Epithelial cell of proximal tubule (primary cell): ENCODE measurements at regions not wholly inside any gene's neighbourhood (a gene's known extent, or its start where the extent isn't known, plus 50 kb on each side); places are given as distances from the start of the nearest gene placed in this dataset.

ENCODE experiments used
- DNase-seq: peaks from one replicate; pipeline ENCODE4 v3.0.0-alpha.2; 2011; ENCODE audit warnings: low read depth
- H3K4me3 ChIP-seq: 2 replicates; pipeline ENCODE4 v1.5.1; 2011; ENCODE audit warnings: low read depth, mild to moderate bottlenecking, low read length
- CTCF ChIP-seq: conservative IDR thresholded peaks from 2 replicates; pipeline ENCODE4 v1.5.1; 2012; ENCODE audit warnings: low read depth, mild to moderate bottlenecking, low read length

GRCh38 chr13:83220241-83220640 lies 662.0 kb downstream of the SLITRK1 start:
- no peak for DNase-seq
- TF ChIP-seq CTCF: no peak
- no peak overlapping the region for H3K4me3 ChIP-seq

- H3K4me3 ChIP-seq: no peak overlapping the region
- no peak for TF ChIP-seq CTCF
- no peak for DNase-seq
Measured at GRCh38 chr13:83219832-83220231, 662.4 kb downstream of the SLITRK1 start.

GRCh38 chr13:83216479-83217245 lies 665.6 kb downstream of the SLITRK1 start:
- no peak overlapping the region for H3K4me3 ChIP-seq
- TF ChIP-seq CTCF: no peak
- no peak for DNase-seq

- TF ChIP-seq CTCF: no peak
- DNase-seq: no peak
- no peak overlapping the region for H3K4me3 ChIP-seq
Measured at GRCh38 chr13:83215627-83216026, 666.6 kb downstream of the SLITRK1 start.

GRCh38 chr13:83214452-83214851 lies 667.8 kb downstream of the SLITRK1 start:
- no peak for DNase-seq
- TF ChIP-seq CTCF: no peak
- H3K4me3 ChIP-seq: no peak overlapping the region

GRCh38 chr13:83211301-83211700 lies 671.0 kb downstream of the SLITRK1 start:
- no peak for TF ChIP-seq CTCF
- no peak overlapping the region for H3K4me3 ChIP-seq
- DNase-seq: no peak

- no peak for DNase-seq
- no peak for TF ChIP-seq CTCF
- no peak overlapping the region for H3K4me3 ChIP-seq
Measured at GRCh38 chr13:83204886-83205285, 677.4 kb downstream of the SLITRK1 start.
